ENCODE measurements at regions not wholly inside any gene's neighbourhood (a gene's known extent, or its start where the extent isn't known, plus 50 kb on each side); places are given as distances from the start of the nearest gene placed in this dataset.

DNA sequence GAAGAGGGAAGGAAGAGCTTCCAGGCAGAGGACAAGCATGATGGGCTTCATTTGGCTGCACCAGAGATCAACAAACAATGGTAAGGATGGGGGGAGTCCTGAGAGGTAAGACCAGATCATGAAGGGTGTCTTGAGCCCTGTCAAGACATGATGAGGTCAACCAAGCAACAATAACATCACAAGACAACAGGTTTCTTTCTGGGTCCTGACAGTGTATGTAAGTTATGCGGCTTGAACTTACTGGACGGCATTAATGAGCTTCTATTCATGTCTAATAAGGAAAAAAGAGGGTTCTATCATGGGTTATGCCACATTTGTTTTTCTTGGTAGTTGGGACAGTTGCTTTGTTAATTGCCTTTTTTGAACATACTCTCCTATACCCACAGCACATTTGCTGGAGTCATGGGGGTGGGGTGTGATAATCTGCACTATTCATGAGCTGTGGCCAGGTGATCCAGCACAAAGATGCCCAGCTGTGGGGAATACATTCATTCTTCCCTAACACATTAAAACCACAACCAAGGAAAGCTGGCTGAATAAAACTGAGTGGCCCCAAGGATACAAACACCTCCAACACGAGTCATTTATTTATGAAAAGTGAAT, 168.8 kb upstream of the KLF14 start:
- H3K27ac ChIP-seq, result no peak overlapping the region
- DNase-seq, result no peak
- no peaks in the 10 kb centered on the region for H3K9me3 ChIP-seq (replicated peaks)
- peaks cover 3% of the 10 kb centered on the region for H3K36me3 ChIP-seq
- no peaks in the 10 kb centered on the region for H3K27me3 ChIP-seq
- no peak overlapping the region for H3K4me3 ChIP-seq
- peaks cover 10% of the 10 kb centered on the region for H3K4me1 ChIP-seq

DNA sequence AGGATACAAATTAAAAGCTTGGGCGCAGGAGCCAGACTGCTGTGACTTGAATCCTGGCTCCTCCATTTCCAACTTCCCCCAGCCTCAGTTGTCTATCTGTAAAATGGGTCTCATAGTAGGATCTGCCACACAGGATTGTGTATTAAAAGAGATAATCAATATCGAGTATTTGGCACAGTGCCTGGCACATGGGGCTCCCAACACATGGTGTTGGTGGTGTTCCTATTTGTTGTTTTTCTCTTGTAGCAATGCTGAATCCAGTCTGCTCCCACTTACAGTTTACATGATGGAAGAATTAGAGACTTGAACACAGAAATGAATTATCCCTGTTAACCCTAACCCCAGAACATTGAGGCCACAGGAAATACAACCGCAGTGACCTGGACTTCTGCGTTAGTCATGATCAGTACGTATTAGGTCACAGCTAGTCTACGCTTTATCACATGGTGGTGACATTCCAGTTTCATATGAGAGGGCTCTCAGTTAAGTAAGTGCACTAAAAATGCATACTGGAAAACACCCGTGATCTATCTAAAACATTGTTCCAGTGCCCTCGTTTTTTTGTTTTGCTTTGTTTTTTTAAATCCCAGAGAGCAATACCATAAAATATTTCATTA, 169.5 kb upstream of the KLF14 start:
- peaks cover 10% of the 10 kb centered on the region for H3K4me1 ChIP-seq
- H3K27me3 ChIP-seq, result no peaks in the 10 kb centered on the region
- H3K27ac ChIP-seq, result 0 out of 2 replicates have a peak overlapping the region, but pooled peaks have one; percentile 0
- H3K36me3 ChIP-seq, result peaks cover 3% of the 10 kb centered on the region; the same call in 1 of the 2 replicates
- H3K4me3 ChIP-seq, result no peak overlapping the region
- no peaks in the 10 kb centered on the region for H3K9me3 ChIP-seq (replicated peaks)
- DNase-seq, result no peak

DNA sequence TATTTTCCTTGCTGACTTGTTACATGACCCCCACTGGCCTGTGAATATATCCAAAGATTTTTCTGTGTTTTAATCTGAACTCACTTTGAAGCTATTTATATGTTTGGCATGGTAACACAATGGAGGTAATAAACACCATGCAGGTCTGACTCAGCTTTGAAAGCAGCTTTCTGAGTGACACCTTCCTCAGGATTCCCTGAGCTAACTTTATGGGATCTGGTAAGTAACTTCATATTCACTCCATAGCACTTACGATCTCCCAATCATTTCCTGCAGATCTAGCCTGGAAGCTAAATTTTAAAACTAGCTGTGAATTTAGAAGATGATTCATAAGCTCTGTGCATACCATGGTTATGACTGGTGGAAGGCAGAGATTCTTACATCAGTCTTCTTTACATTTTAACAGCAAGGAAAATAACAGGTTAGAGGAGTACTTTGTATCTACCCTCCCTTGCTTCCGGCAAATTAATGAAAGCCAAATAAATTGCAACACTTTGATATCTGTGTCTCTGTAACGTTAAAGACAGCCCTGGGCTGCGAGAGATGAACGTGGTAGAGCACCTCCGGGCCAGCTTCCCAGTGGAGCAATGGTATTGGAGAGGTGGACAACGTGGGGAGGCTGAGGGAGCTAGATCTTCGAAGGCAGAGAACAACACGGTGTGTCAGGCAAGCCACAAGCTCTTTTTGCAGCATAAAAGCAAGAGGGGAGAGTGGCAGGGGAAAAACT, 170.2 kb upstream of the KLF14 start:
- H3K36me3 ChIP-seq, result no peaks in the 10 kb centered on the region; the same call in 1 of the 2 replicates

DNA sequence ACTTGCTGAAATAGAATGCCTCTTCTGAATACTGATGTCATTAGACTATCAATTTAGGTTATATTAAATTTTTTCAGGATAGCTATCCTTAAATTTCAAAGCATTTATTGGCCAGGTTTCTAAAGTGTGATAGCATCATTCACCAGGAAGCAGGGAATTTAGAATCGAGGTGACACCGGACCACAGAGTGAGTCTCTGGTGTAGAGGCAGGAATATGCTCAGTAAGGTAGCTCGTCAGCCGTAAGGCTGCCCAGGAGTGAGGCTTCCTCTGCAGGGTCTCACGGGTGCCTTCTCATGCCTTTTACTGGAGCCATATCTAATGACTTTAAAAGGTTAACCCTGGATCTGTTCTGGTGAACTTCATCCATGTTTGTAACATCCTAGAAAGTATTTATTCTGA, 170.8 kb upstream of the KLF14 start:
- Histone ChIP-seq H3K27ac (no peak overlapping the region), H3K27me3 (no peaks in the 10 kb centered on the region), H3K9me3 (replicated peaks) (no peaks in the 10 kb centered on the region), H3K4me1 (peaks cover 10% of the 10 kb centered on the region), H3K4me3 (no peak overlapping the region), H3K36me3 (no peaks in the 10 kb centered on the region; the same call in 1 of the 2 replicates)
- DNase-seq, result no peak

More for the DNA sequence above, 170.2 kb upstream of the KLF14 start:
- Histone ChIP-seq H3K27me3 (no peaks in the 10 kb centered on the region), H3K9me3 (replicated peaks) (no peaks in the 10 kb centered on the region), H3K4me3 (no peak overlapping the region), H3K27ac (0 out of 2 replicates have a peak overlapping the region, but pooled peaks have one; percentile 0), H3K4me1 (peaks cover 10% of the 10 kb centered on the region)
- no peak for DNase-seq

DNA sequence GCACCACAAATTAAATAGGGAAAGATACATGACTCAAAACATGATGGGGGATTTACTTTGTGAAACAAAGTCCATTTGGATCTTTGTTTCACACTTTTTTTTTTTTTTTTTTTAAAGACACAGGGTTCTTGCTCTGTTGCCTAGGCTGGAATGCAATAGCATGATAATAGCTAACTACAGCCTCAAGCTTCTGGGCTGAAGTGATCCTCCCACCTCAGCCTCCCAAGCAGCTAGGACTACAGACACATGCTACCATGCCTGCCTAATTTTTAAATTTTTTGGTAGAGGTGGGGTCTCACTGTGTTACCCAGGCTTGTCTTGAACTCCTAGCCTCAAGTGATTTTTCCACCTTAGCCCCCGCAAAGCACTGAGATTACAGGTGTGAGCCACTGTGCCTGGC, 172.6 kb upstream of the KLF14 start:
- H3K27ac ChIP-seq, result no peak overlapping the region
- DNase-seq, result no peak
- H3K9me3 ChIP-seq (replicated peaks), result no peaks in the 10 kb centered on the region
- no peaks in the 10 kb centered on the region; the same call in 1 of the 2 replicates for H3K36me3 ChIP-seq
- peaks cover 24% of the 10 kb centered on the region for H3K4me1 ChIP-seq
- H3K27me3 ChIP-seq, result no peaks in the 10 kb centered on the region
- H3K4me3 ChIP-seq, result no peak overlapping the region

DNA sequence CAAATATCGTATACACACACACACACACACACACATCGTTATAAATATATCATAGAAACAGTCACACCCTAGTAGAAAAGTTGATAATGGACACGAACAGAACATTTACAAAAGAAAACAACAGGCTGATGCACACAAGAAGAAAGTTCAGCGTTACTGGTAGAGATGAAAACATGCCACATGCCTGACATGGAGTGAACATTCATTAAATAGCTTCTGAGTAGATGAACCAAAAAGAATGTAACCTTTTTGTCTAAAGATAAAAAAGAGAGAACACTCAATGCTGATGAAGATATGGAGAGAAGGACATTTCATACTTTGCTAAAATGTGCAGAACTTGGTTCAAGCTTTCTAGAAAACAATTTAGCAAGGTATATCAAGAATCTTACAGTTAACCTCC, 173.4 kb upstream of the KLF14 start:
- Histone ChIP-seq H3K9me3 (replicated peaks) (no peaks in the 10 kb centered on the region), H3K4me1 (peaks cover 30% of the 10 kb centered on the region), H3K27ac (no peak overlapping the region), H3K4me3 (no peak overlapping the region), H3K36me3 (no peaks in the 10 kb centered on the region; the same call in 1 of the 2 replicates), H3K27me3 (no peaks in the 10 kb centered on the region)
- no peak for DNase-seq

DNA sequence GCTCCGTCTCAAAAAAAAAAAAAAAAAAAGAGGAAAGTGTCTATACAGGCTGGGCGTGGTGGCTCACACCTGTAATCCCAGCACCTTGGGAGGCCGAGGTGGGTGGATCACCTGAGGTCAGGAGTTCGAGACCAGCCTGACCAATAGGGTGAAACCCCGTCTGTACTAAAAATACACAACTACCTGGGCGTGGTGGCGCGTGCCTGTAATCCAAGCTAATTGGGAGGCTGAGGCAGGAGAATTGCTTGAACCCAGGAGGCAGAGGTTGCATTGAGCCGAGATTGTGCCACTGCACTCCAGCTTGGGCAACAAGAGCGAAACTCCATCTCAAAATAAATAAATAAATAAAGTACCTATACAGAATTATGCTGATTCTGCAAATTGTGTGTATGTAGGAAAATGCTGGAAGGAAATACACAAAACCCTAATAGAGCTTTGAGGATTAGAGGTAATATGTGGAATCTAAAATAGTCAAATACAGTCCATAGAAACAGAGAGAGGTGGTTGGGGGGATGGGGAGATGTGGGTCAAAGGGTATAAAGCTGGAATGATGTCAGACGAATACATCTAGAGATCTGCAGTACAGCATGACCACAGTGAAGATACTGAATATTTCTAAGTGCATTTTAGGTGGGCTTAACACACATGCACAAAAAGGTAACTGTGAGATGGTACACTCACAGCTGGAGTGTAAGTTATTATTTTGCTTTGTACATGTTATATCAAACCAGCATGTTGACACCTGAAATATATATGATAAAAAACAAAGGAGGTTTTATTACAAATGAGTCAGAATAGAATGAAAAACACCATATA, 174.5 kb upstream of the KLF14 start:
- Histone ChIP-seq H3K4me1 (peaks cover 33% of the 10 kb centered on the region), H3K9me3 (replicated peaks) (no peaks in the 10 kb centered on the region), H3K27ac (no peak overlapping the region), H3K4me3 (no peak overlapping the region), H3K36me3 (no peaks in the 10 kb centered on the region), H3K27me3 (no peaks in the 10 kb centered on the region)
- no peak for DNase-seq

DNA sequence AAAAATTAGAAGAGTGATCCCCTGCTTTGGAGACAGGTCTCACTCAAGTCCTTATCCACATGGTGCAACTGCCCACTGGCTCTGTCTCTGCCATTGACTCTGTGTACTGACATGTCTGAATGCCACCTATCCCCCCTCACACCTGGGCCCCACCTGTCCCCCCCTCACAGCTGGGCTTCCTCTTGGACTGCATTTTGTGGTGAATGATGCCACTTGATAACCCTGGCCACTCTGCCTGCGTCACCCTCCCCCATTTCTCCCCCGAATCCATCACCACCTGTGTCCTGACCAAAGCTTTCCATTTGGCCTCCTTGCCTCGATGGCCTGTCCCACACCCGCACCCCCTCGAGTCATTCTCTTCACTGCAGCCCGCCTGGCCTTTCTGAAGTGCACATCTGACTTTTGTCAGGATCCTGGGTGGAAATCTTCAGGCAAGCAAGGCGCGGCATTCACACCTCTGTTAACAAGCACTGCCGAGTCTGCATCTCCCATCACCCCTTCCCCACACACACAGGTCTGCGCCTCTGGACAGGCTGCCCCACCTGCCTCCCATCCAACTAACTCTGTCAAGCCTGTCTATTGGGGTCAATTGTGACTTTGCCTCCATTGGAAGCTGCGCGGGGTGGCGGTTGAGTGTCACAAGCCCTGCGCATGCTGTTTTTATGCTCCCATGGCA, 175.3 kb upstream of the KLF14 start:
- H3K4me3 ChIP-seq, result no peak overlapping the region

DNA sequence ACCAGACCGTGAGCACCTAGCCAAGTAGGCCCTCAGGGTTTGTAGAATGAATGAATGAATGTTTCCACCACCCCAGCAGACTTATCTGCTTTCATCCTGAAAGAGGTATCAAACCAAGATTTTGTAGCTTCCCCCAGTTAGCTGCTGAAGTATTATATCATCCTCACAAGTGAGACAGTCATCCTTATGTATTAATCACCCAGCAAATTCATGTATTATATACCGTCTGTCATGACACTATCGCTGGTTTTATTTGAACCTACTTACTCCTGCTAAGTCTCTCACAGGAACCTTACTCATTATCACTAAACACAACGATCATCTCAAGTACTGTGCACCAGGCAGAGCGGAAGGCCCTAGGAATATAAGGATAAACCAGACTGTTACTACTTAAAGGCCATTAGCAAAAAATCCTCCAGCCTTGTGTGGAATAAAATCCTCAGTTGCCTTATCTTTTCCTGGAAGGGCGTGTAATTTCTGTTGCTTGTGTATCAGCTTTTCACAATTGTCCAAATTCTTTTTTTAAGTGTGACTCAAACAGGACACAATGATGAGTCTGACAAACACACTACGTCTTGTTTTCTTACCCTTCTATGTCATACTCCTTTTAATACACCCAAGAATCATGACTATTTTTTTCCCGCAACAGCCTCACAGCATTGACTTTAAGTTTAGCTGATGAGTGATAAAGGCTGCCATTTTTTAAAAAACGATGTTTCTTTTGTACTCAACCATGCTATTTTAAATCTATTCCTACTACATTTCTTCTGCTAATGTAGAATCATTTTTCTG, 176.1 kb upstream of the KLF14 start:
- Histone ChIP-seq H3K4me1 (peaks cover 36% of the 10 kb centered on the region), H3K4me3 (peak overlapping the region; percentile 54; the same call in 1 of the 2 replicates), H3K36me3 (no peaks in the 10 kb centered on the region), H3K9me3 (replicated peaks) (no peaks in the 10 kb centered on the region), H3K27ac (no peak overlapping the region), H3K27me3 (no peaks in the 10 kb centered on the region)
- no peak for DNase-seq

More for the DNA sequence above, 175.3 kb upstream of the KLF14 start:
- no peak for DNase-seq
- no peaks in the 10 kb centered on the region for H3K9me3 ChIP-seq (replicated peaks)
- H3K4me1 ChIP-seq, result peaks cover 35% of the 10 kb centered on the region
- H3K27me3 ChIP-seq, result no peaks in the 10 kb centered on the region
- no peak overlapping the region for H3K27ac ChIP-seq
- no peaks in the 10 kb centered on the region for H3K36me3 ChIP-seq

DNA sequence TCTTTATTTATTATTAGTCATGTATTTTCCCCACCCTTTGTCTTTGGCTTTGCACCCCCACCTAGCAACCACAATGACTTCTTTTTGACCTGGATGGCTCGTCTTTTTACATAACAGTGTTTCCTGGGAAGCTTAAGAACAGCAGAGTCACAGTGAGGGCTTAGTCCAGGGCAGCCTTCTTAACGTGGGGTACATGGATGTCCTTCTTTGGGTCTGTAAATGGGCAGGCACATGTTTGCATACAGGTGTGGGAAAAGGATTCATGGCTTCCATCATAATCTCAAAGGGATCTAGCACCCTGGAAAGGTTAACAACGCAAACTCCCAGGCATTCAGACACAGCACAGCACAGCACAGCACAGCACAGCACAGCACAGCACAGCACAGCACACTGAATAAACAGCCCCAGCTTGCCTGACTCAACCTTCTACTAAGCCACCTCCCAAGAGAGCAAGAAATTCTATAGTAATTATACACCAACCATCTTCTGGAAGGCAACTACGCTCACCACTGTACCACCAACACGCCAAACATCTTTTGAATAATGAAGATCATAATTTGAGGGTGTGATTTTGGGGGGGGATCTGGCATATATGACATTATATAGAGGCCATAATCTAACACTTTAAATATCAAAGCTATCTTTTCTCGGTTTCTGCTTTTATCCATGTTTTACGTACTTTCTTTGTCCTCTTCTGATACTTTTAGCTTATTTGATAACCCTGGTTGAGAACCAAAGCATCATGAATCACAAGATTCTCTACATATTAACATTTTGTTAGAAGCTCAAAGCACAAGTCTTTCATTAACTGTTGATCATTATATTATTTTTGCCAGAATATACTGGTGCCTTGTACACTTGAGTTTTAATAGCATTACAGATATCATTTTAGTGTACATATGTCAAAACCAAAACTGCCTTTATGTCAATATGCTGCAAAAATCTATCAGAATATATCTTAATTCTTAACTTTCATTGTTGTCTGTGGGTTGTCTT, 177.2 kb upstream of the KLF14 start:
- Histone ChIP-seq H3K36me3 (no peaks in the 10 kb centered on the region), H3K4me3 (peak overlapping the region; percentile 54), H3K27me3 (no peaks in the 10 kb centered on the region), H3K27ac (peak overlapping the region; percentile 86), H3K4me1 (peaks cover 34% of the 10 kb centered on the region), H3K9me3 (replicated peaks) (no peaks in the 10 kb centered on the region)
- DNase-seq, result no peak

DNA sequence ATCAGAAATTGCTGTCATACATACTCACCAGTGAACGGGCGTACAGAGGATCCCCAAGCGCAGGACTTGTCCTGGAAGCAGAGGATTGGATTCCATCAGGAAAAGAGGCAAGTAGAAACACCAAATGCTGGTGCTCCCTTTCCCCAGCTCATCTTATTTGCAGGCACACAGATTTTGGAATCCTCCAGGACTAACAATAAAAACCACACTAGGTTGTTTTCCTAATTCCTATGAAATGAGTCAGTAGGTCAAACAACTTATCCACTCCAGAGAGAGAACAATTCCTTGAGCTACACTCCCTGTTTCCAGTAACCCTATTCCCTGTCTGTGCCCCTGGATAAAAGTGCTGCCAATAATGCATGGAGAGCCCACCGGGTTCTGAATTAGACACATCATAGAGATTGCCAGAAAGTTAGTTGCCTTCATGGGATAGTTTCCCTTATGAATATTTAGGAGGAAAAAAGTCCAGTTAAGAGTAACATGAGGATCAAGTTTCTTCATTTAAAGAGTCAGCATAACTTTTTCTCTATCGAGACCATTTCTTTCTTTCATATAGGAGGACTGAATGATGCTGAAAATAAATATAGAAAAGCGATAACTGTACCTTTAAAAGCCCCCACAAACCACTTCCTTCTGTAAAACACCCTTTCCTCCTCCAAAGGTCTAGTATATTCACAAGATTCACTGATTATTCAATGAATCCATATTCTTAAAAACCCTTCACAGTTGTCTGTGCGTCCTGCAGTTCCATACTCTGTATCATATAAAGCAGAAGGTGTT, 178.3 kb upstream of the KLF14 start:
- H3K27ac ChIP-seq, result peak overlapping the region; percentile 86
- H3K27me3 ChIP-seq, result no peaks in the 10 kb centered on the region
- no peaks in the 10 kb centered on the region for H3K9me3 ChIP-seq (replicated peaks)
- peaks cover 34% of the 10 kb centered on the region for H3K4me1 ChIP-seq
- peak; percentile 62 to 72 for DNase-seq
- peak overlapping the region; percentile 54 for H3K4me3 ChIP-seq
- H3K36me3 ChIP-seq, result no peaks in the 10 kb centered on the region

All from SJCRH30 (cell line).